C1 segment of cervical spinal cord (tissue), 14 donors: ENCODE measurements at regions not wholly inside any gene's neighbourhood (a gene's known extent, or its start where the extent isn't known, plus 50 kb on each side); places are given as distances from the start of the nearest gene placed in this dataset.
A peak's percentile ranks its signal among the peaks of the same experiment; 100 is the strongest.
"Not testable (repeated sequence)": the region's sequence is repeated elsewhere in the genome, so short reads cannot be mapped to it uniquely, and the experiment has no call there.

Source experiments
- DNase-seq, 14 donors: peaks; one replicate each; lab custom pipeline; 2025; lab: John Stamatoyannopoulos, UW

GRCh38 chr9:90502134-90502533 is 140.5 kb downstream of the DIRAS2 start:
- DNase-seq: no peak

DNA sequence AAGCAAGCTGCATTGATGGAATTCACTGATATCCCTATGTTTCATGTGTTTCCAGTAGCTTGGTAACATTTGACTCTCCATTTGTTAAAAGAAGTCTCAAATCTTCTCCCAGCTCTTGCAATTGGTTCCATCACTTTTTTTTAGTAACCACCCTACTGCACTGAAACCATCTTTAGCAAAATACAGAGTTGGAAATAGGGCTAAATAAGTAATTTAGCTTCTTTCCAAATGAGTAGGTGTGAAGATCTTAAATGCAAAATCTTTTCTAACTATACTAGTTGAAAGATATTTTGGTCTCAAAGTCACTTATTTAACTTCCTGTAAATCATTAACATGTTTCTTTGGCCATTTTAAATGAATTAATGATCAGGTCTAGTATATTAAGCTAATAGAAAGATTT is 138.1 kb downstream of the DIRAS2 start:
- no peak for DNase-seq

- DNase-seq: no peak
These were observed 136.9 kb downstream of the DIRAS2 start for GRCh38 chr9:90505695-90506094.

DNA sequence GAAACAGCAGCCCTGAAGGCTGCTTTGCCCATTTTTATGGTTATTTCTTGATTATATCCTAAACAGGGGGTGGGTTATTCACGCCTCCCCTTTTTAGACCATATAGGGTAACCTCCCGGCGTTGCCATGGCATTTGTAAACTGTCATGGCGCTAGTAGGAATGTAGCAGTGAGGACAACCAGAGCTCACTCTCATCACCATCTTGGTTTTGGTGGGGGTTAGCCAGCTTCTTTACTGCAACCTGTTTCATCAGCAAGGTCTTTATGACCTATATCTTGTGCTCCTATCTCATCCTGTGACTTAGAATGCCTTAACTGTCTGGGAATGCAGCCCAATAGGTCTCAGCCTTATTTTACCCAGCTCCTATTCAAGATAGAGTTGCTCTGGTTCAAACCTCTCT is 136.2 kb downstream of the DIRAS2 start:
- DNase-seq: not testable (repeated sequence)

GRCh38 chr9:90507621-90508020 is 135.0 kb downstream of the DIRAS2 start:
- DNase-seq: no peak

- no peak for DNase-seq
These were observed 133.7 kb downstream of the DIRAS2 start for GRCh38 chr9:90508940-90509339.

- no peak for DNase-seq
These were observed 130.9 kb downstream of the DIRAS2 start for GRCh38 chr9:90511711-90512110.

GRCh38 chr9:90514877-90515276 is 127.7 kb downstream of the DIRAS2 start:
- DNase-seq: no peak

GRCh38 chr9:90515510-90515909 is 127.1 kb downstream of the DIRAS2 start:
- no peak for DNase-seq

- no peak for DNase-seq
These were observed 125.5 kb downstream of the DIRAS2 start for GRCh38 chr9:90517103-90517502.

GRCh38 chr9:90521811-90522570 is 120.6 kb downstream of the DIRAS2 start:
- no peak for DNase-seq

DNA sequence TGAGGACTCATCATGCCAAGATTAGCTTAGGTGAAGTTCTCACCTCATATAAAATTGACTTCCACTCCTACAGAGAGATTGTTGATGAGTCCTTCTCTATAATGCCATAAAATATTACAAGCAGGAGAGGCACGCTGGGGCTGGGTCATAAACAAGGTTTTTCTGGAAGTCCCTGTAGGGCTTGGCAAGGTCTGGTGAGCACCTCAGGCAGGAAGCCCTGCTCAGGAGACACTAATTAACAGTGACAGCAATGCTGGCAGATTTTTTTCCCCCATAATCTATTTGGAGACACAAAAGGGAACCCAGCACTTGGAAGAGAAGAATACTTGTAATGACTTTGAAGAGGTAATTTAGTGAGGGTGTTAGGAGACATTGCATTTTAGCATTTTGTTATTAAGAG is 118.7 kb downstream of the DIRAS2 start:
- peak in 3 of 14 donors; percentile 22 to 99 (median 24) for DNase-seq

- DNase-seq: peak in 1 of 14 donors; percentile 81
These were observed 116.2 kb downstream of the DIRAS2 start for GRCh38 chr9:90526386-90526785.

- DNase-seq: not testable (repeated sequence)
These were observed 106.5 kb downstream of the DIRAS2 start for GRCh38 chr9:90536094-90536493.

DNA sequence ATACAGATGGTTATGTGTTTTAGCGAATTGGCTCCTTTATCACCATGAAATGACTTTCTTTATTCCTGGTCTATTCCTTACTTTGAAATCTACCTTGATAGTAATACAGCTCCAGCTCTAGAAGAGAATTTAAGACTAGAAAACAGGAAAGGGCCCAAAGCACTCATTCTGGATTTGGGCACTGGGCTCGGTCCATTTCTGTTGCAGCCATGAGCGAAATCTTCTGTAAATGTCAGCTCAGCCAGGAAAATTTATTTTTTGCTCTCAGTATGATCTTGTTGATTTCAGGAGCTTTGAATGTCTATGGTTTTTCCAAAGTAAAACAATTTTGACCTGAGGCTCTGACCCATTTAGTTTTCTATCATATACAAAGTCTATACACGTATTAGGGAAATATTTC is 104.1 kb downstream of the DIRAS2 start:
- peak in 1 of 14 donors; percentile 53 for DNase-seq

- peak in 1 of 14 donors; percentile 96 for DNase-seq
These were observed 103.3 kb downstream of the DIRAS2 start for GRCh38 chr9:90539286-90539685.

DNA sequence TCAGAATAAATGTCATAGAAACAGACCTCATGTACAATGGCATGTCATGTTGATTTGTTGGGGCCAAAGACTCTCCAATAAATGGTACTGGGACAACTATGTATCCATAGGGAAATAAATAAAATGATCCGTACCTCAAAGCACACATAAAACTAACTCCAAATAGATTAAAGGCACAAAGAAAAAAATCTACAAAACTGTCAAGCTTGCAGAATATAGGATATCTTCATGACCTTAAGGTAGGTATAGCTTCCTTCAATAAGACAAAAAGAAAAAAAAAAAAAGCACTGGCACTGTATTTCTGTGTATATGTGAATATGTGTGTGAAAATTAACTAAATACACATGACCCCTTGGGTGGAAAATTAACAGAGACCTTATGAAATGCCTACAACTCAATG is 101.9 kb downstream of the DIRAS2 start:
- DNase-seq: no peak

GRCh38 chr9:90544488-90544887 is 98.1 kb downstream of the DIRAS2 start:
- DNase-seq: no peak

DNA sequence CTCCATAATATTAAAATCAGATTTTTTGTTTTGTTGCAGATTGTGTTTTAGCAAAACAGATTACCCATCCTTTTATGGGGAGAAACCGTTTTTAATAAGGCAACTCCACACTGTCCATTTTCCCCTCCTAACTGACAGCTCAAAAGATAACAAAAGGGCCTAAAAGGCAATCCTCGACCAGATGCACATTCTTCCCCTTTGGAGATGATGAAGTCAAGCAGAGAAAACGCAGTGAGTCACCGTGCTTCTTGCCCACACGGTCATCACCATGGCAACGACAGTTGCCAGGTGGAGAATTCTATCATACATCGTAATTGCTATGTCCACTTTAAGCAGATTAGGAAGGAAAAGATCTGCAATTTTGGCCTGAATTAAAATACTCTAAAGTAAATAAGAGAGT is 96.4 kb downstream of the DIRAS2 start:
- DNase-seq: peak in 1 of 14 donors; percentile 96

- DNase-seq: no peak
These were observed 94.7 kb downstream of the DIRAS2 start for GRCh38 chr9:90547896-90548295.

GRCh38 chr9:90552317-90552716 is 90.3 kb downstream of the DIRAS2 start:
- no peak for DNase-seq

DNA sequence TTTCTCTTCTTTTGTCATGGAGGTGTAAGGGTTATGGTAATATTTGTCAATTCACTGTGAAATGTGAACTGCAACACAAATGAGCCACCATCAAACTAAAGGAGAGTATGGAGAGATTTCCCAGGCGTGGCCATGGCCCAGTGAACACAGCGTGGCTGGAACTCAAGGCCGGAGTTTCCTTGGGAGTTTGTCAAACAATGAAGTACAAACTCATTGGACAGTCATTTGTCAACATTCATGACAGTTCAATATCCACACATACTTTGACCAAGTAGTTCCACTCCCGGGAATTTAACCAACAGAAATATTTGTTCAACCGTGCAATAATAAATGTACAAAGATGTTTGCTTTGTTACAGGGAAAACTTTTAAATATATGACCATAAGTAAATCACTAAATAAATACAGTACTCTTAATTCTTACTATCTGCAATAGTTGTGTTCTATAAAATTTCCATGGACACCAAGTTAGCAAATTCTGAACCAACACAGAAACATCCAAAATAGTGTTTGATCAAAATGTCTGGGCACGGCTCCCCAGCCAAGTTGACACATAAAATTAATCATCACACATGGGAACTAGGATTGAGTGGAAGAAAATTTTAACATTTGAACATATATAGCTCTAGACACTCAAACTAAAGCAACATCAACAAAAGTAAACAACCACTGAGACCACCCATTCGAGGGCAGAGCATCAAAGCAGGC is 87.1 kb downstream of the DIRAS2 start:
- no peak for DNase-seq
